H1 (cell line): ENCODE measurements at regions not wholly inside any gene's neighbourhood (a gene's known extent, or its start where the extent isn't known, plus 50 kb on each side); places are given as distances from the start of the nearest gene placed in this dataset.

Source experiments
- CHD7 ChIP-seq: fragments of 300-600 bp; sonication (generic); IDR thresholded peaks from 2 replicates; pipeline ENCODE4 v1.7.1; 2012; ENCODE audit warnings: low read length, moderate library complexity, mild to moderate bottlenecking, inconsistent platforms; ENCODE audit not compliant: insufficient replicate concordance
- GTF2F1 ChIP-seq: IDR thresholded peaks from 2 replicates; pipeline ENCODE4 v1.6.1; 2012; ENCODE audit warnings: low read depth, low read length, improper control_type of control experiment, borderline replicate concordance
- HDAC2 ChIP-seq, 2 experiments: fragments of 300-600 bp in 1 of 2; sonication (generic) in 1 of 2; IDR thresholded peaks; 2 replicates each; pipeline ENCODE4 v1.6.1; 2011 to 2012; ENCODE audit warnings: low read depth in 2 of 2, low read length in 2 of 2, mild to moderate bottlenecking in 2 of 2, moderate library complexity in 2 of 2, borderline replicate concordance in 1 of 2, inconsistent platforms in 1 of 2
- KDM1A ChIP-seq: fragments of 200-600, 300-600 bp; sonication (generic); IDR thresholded peaks from 2 replicates; pipeline ENCODE4 v1.7.1; 2016; ENCODE audit warnings: mild to moderate bottlenecking, low read length, borderline replicate concordance
- NRF1 ChIP-seq: IDR thresholded peaks from 2 replicates; pipeline ENCODE4 v1.6.1; 2011; ENCODE audit warnings: mild to moderate bottlenecking, low read depth, low read length, improper control_type of control experiment
- POU5F1 ChIP-seq: IDR thresholded peaks from 2 replicates; pipeline ENCODE4 v1.6.1; 2011; ENCODE audit warnings: low read depth, mild to moderate bottlenecking, low read length, moderate library complexity
- RNF2 ChIP-seq: fragments of 200-900, 300-1000 bp; sonication (generic); IDR thresholded peaks from 2 replicates; pipeline ENCODE4 v1.7.1; 2016; ENCODE audit warnings: borderline replicate concordance, low read depth, mild to moderate bottlenecking, antibody characterized with exemption, low read length; ENCODE audit not compliant: poor library complexity, severe bottlenecking; ENCODE audit errors: missing control alignments
- SRF ChIP-seq: IDR thresholded peaks from 2 replicates; pipeline ENCODE4 v1.6.1; 2011; ENCODE audit warnings: mild to moderate bottlenecking, low read depth, low read length, moderate library complexity
- YY1 ChIP-seq: IDR thresholded peaks from 2 replicates; pipeline ENCODE4 v1.6.1; 2011; ENCODE audit warnings: low read depth, mild to moderate bottlenecking, low read length

GRCh38 chr7:20895563-20895962 is 108.9 kb upstream of the SP8 start (continued):
- TF ChIP-seq CHD7 (no peak), HDAC2 (IDR thresholded peaks at IDR 0.05; ENCODE audit: borderline replicate concordance in 1 of 2, low read depth in 2 of 2, low read length in 2 of 2) (no peak), GTF2F1 (no peak), NRF1 (no peak), SRF (no peak), KDM1A (no peak), RNF2 (no peak), POU5F1 (no peak), YY1 (no peak)
